Putamen (tissue), 1 donor: ENCODE measurements at regions not wholly inside any gene's neighbourhood (a gene's known extent, or its start where the extent isn't known, plus 50 kb on each side); places are given as distances from the start of the nearest gene placed in this dataset.
A peak's percentile ranks its signal among the peaks of the same experiment; 100 is the strongest.

Experiments used
- DNase-seq: peaks from one replicate; pipeline ENCODE4 v3.0.0-alpha.2; 2016; ENCODE audit warnings: low spot score

DNA sequence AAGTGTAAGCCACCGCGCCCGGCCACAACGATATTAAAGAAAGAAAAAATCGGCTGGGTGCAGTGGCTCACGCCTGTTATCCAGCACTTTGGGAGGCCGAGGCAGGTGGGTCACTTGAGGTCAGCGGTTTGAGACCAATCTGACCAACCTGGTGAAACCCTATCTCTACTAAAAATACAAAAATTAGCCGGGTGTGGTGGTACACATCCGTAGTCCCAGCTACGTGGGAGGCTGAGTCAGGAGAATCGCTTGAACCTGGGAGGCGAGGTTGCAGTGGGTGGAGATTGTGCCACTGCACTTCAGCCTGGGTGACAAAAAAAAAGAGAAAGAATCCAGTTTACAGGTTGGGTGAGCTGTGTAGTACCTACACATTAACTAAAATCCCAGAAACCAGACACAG, 99.9 kb upstream of the CACNA1A start:
- no peak for DNase-seq

DNA sequence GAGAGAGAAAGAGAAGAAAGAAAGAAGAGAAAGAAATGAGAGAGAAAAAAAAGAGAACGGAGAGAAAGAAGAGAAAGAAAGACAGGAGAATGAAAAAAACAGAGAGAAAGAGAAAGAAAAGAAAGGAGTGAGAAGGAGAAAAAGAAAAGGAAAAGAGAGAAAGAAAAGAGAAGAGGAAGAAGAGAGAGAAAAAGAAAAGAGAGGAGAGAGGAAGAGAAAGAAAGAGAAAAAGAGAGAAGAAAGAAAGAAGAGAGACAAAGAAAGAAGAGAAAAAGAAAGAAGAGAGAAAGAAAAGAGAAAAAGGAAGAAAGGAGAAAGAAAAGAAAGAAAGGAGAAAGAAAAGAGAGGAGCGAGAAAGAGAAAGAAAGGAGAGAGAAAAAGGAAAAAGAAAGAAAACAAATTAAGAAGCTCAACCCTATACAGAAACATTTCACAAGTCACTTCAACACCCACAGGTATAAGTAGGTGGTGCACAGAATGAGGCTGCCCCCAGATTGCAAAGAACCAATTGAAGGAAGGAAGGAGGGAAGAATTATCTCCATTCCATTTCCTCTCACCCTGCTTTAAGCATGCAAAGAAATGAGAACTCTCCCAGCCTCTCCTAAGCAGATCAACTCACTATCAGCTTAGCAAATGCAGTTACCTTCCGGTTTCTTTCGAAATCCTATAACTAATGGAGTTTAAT, 98.8 kb upstream of the CACNA1A start:
- DNase-seq, result peak; percentile 58

DNA sequence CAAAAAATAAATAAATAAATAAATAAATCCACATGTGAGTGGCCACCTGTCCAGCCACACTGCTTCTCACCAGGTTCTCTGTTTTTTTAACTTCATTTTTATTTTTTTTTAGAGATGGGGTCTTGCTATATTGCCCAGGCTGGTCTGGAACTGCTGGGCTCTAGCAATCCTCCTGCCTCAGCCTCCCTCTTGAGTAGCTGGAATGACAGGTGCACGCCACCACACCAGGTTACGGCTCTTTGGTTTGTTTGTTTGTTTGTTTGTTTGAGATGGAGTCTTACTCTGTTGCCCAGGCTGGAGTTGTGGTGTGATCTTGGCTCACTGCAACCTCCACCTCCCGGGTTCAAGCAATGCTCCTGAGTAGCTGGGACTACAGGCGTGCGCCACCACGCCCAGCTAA, 94.5 kb upstream of the CACNA1A start:
- DNase-seq, result no peak

DNA sequence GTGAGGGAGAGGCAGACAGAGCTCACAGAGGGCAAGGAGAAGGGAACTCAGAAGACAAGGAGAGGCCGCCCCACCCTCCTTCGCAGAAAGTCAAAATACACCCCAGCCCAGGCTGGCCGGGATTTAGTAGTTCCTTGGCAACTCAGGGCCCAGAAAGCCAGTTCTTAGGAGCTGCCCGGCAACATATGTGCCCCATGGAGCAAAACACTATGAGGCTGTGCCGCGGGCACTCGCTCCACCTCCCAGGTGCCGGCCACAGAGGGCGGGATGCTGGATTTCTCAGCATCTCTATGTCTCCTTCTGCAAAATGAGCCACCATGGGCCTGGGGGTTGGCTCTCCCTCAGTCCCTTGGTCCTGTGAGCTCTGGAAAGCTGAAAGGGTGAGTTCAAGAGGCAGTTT, 93.8 kb upstream of the CACNA1A start:
- no peak for DNase-seq

GRCh38 chr19:13599681-13600080, 93.4 kb upstream of the CACNA1A start:
- DNase-seq, result no peak

- DNase-seq, result no peak
These were observed 91.8 kb upstream of the CACNA1A start for GRCh38 chr19:13598098-13598497.

DNA sequence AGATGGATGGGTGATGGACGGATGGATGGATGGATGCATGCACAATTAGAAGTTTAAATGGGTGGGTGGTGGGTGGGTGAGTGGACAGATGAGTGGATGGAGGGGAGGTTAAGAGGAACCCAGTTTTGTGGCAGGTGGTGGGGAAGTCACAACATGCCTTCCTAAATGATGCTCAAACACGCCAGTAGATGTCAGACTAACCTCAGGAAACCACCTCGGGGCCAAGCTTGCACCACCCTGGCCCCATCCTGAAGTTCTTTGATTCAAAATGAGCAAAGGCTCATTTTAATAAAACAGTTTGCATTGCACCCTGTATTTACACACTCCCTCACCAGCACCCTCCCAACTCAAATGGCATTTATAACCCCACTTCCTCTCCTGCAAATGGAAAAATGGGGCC, 91.4 kb upstream of the CACNA1A start:
- DNase-seq, result peak; percentile 36

DNA sequence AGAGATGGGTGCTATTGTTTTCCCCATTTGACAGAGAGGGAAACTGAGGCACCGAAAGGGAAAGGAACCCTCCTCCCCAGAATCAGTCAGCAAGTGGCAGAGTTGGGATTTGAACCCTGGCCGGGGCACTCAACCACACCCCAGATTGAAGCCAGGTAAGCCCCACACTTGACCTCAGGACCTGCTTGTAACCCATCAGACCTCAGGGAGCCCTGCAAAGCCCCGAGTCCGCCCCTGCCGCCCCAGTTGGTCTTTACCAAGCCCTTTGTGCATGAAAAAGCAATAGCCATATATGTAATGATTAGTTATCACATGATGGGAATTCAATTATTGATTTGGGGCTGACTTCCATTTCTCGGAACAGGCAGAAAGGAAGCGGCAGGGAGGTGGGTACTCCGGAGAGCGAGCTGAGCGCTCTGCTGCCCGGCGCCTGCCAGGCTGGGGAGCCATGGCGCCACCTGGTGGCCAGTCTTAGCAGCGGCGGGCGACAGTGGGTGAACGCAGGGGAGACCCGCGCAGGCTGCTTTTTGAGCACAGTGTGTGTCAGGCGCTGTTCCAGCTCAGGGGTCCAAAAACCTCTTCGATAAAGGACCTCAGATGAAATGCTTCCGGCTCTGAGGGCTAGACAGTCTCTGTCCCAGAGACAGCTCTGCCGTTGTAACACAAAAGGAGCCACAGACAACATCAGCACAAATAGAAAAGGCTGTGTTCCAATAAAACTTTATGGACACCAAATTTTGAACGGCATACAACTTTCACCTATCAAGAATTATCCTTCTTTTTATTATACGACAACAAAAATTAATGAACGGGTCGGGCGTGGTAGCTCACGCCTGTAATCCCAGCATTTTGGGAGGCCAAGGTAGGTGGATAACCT, 82.9 kb upstream of the CACNA1A start:
- peak; percentile 21 for DNase-seq

GRCh38 chr19:13585512-13585911, 79.2 kb upstream of the CACNA1A start:
- no peak for DNase-seq

DNA sequence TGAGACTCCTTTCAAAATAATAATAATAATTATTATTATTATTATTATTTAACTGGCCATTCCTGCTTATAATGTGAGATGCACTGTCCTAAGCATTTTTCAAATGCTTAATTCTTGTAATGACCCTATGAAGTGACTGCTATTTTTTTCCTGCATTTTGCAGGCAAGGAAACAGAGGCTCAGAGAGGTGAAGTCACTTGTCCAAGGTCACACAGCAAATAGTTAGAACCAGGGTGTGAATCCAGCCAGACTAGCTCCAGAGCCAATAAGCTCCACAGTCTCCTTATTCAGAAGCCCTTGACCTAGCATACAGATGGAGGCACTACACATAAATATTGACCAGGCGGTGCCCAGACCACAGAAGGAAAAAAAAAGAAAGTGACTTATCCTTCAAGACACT, 77.5 kb upstream of the CACNA1A start:
- DNase-seq, result no peak

- no peak for DNase-seq
These were observed 76.8 kb upstream of the CACNA1A start for GRCh38 chr19:13583114-13583513.

- DNase-seq, result no peak
These were observed 75.3 kb upstream of the CACNA1A start for GRCh38 chr19:13581576-13581975.

GRCh38 chr19:13579388-13580060, 73.2 kb upstream of the CACNA1A start:
- DNase-seq, result no peak

DNA sequence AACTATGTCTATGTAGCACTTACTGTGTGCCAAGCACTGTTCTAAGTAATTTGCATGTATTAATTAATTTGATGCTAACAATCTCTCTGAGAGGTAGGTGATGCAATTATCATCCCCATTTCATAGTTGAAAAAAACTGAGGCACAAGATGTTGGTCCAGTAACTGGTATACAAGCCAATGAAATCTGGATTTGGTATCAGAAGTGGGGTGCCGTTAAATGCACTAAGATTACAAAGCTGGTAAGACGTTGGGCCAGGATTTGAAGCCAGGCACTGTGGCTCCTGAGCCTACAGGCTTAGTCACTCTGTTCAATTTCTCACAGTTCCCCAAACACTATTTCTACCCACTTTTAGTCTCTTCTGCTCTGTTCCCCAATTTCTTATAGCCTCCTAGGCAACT, 70.4 kb upstream of the CACNA1A start:
- no peak for DNase-seq

- DNase-seq, result no peak
These were observed 68.7 kb upstream of the CACNA1A start for GRCh38 chr19:13574933-13575332.

- DNase-seq, result no peak
These were observed 66.9 kb upstream of the CACNA1A start for GRCh38 chr19:13573056-13573667.

DNA sequence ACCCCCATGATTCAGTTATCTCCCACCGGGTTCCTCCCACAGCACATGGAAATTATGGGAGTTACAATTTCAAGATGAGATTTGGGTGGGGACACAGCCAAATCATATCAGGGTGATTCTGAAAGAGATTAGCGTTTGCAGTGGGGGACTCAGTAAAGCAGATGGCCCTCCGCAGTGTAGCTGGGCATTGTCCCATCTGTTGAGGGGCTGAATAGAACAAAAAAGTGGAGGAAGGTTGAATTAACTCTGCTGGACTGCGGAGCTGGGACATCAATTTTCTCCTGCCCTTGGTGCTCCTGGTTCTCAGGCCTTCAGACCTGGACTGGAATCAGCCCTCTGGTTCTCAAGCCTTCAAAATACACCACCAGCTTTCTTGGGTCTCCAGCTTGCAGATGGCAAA, 55.2 kb upstream of the CACNA1A start:
- DNase-seq, result no peak

GRCh38 chr19:13557756-13558398, 51.6 kb upstream of the CACNA1A start:
- no peak for DNase-seq

GRCh38 chr19:13556552-13556951, 50.3 kb upstream of the CACNA1A start:
- no peak for DNase-seq
